Neural cell (in vitro differentiated cells): ENCODE measurements at regions not wholly inside any gene's neighbourhood (a gene's known extent, or its start where the extent isn't known, plus 50 kb on each side); places are given as distances from the start of the nearest gene placed in this dataset.

ENCODE experiments used
- H2AFZ ChIP-seq: fragments of 200-600, 300-800 bp; sonication (generic), shearing (Covaris generic); 2 replicates; pipeline ENCODE4 v1.6.0; 2014; ENCODE audit warnings: low read depth, mild to moderate bottlenecking, antibody characterized with exemption, low read length, moderate library complexity
- H3F3A ChIP-seq: fragments of 200-600 bp; shearing (Covaris generic); 2 replicates; pipeline ENCODE4 v1.6.1; 2016; ENCODE audit warnings: mild to moderate bottlenecking, moderate library complexity, mixed read lengths, antibody characterized with exemption, low read length; ENCODE audit not compliant: insufficient read depth, poor library complexity, severe bottlenecking
- H3K27ac ChIP-seq: fragments of 200-600, 300-800 bp; sonication (generic), shearing (Covaris generic); 2 replicates; pipeline ENCODE4 v1.5.1; 2014; ENCODE audit warnings: mild to moderate bottlenecking, low read length, moderate library complexity
- H3K27me3 ChIP-seq: fragments of 300-800, 200-600 bp; sonication (generic), shearing (Covaris generic); 2 replicates; pipeline ENCODE4 v1.6.0; 2014; ENCODE audit warnings: mild to moderate bottlenecking, low read depth, low read length, moderate library complexity; ENCODE audit not compliant: insufficient read depth
- H3K36me3 ChIP-seq: fragments of 300-800, 200-600 bp; sonication (generic), shearing (Covaris generic); 2 replicates; pipeline ENCODE4 v1.5.1; 2014; ENCODE audit warnings: mild to moderate bottlenecking, antibody characterized with exemption, low read length, moderate library complexity; ENCODE audit not compliant: insufficient read depth
- H3K4me2 ChIP-seq: fragments of 300-800, 200-600 bp; sonication (generic), shearing (Covaris generic); 2 replicates; pipeline ENCODE4 v1.6.0; 2014; ENCODE audit warnings: mild to moderate bottlenecking, low read length
- H3K4me3 ChIP-seq: fragments of 300-800, 200-600 bp; sonication (generic), shearing (Covaris generic); 2 replicates; pipeline ENCODE4 v1.5.1; 2014; ENCODE audit warnings: mild to moderate bottlenecking, low read length, moderate library complexity
- H3K79me2 ChIP-seq: fragments of 200-600 bp; shearing (Covaris generic); replicated peaks from 2 replicates; pipeline ENCODE4 v1.6.0; 2014; ENCODE audit warnings: mild to moderate bottlenecking, low read length, moderate library complexity; ENCODE audit not compliant: insufficient read depth
- H3K9ac ChIP-seq: fragments of 300-800, 200-600 bp; sonication (generic), shearing (Covaris generic); 2 replicates; pipeline ENCODE4 v1.6.1; 2016; ENCODE audit warnings: mild to moderate bottlenecking, low read length, mixed read lengths
- H3K9me2 ChIP-seq: fragments of 200-600 bp; shearing (Covaris generic); 2 replicates; pipeline ENCODE4 v1.6.1; 2016; ENCODE audit warnings: mild to moderate bottlenecking, low read length, mixed read lengths; ENCODE audit not compliant: insufficient read depth
- H3K9me3 ChIP-seq: fragments of 200-600, 300-800 bp; sonication (generic), shearing (Covaris generic); 2 replicates; pipeline ENCODE4 v1.6.1; 2016; ENCODE audit warnings: mild to moderate bottlenecking, mixed run types, low read length, moderate library complexity, mixed read lengths
- H4K20me1 ChIP-seq: fragments of 200-600 bp; shearing (Covaris generic); 2 replicates; pipeline ENCODE4 v1.6.1; 2016; ENCODE audit warnings: mild to moderate bottlenecking, mixed run types; ENCODE audit not compliant: insufficient read depth
- CTCF ChIP-seq: fragments of 450-650 bp; IDR thresholded peaks from 2 replicates; pipeline ENCODE4 v1.5.1; 2014; ENCODE audit warnings: antibody characterized with exemption, mild to moderate bottlenecking, moderate library complexity; ENCODE audit not compliant: poor library complexity, severe bottlenecking
- EP300 ChIP-seq: fragments of 450-650 bp; conservative IDR thresholded peaks from 2 replicates; pipeline ENCODE4 v1.6.1; 2014; ENCODE audit warnings: antibody characterized with exemption, mild to moderate bottlenecking, moderate library complexity; ENCODE audit not compliant: poor library complexity, severe bottlenecking
- EZH2 ChIP-seq: fragments of 200-600, 300-800 bp; shearing (Covaris generic), sonication (generic); IDR thresholded peaks from 2 replicates; pipeline ENCODE4 v1.6.1; 2014; ENCODE audit warnings: antibody characterized with exemption, low read length, borderline replicate concordance, mild to moderate bottlenecking; ENCODE audit not compliant: insufficient read depth, poor library complexity, severe bottlenecking
- MXI1 ChIP-seq: fragments of 450-650 bp; conservative IDR thresholded peaks from 2 replicates; pipeline ENCODE4 v1.6.1; 2014; ENCODE audit warnings: antibody characterized with exemption, mild to moderate bottlenecking; ENCODE audit not compliant: poor library complexity, severe bottlenecking
- POLR2AphosphoS5 ChIP-seq: IDR thresholded peaks from 2 replicates; pipeline ENCODE4 v1.6.1; 2012
- RAD21 ChIP-seq: fragments of 450-650 bp; conservative IDR thresholded peaks from 2 replicates; pipeline ENCODE4 v1.6.1; 2014; ENCODE audit warnings: antibody characterized with exemption, mild to moderate bottlenecking, moderate library complexity
- SMC3 ChIP-seq: fragments of 450-650 bp; conservative IDR thresholded peaks from 2 replicates; pipeline ENCODE4 v1.6.1; 2014; ENCODE audit warnings: antibody characterized with exemption, mild to moderate bottlenecking, moderate library complexity; ENCODE audit not compliant: poor library complexity
- TAF1 ChIP-seq: IDR thresholded peaks from 2 replicates; pipeline ENCODE4 v1.6.1; 2012; ENCODE audit warnings: low read depth
- TF ChIP-seq, protein P1 (sequence below): IDR thresholded peaks from 2 replicates; pipeline ENCODE4 v1.6.1; 2012; ENCODE audit warnings: borderline replicate concordance

DNA sequence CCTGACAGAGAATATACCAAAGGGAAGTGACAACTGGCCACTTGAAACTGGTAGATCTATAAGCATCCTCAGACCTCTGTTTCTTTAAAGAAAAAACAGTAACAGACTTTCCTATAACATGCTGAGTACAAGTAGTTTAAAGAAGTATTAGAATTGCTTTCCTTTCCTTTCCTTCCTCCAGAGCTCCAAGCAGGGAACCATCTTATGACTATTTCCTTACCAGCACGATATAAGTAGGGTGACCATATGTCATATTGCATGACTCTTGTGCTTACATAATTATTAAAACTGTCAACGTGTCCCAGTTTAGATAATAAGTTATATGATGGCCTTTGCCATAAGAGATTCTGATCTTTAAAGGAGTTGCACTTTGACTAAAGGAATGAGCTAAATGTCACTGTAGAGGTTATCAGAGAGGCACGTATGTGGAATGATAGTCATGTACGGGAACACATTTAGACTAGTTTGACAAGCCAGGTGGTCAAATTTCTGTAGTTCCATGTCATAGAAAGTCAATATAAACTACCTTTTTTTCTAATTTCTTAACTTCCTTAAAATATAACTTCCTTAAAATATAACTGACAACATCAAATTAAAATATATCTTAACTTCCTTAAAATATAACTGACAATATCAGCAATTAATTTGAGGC is 212.7 kb upstream of the CD180 start:
- Histone ChIP-seq H3K79me2 (no peaks in the 10 kb centered on the region), H3K9me2 (no peaks in the 10 kb centered on the region), H3K36me3 (no peaks in the 10 kb centered on the region), H3K4me3 (no peak overlapping the region), H3K4me2 (no peak overlapping the region), H4K20me1 (no peaks in the 10 kb centered on the region), H3K27me3 (no peaks in the 10 kb centered on the region), H3K9ac (no peak overlapping the region), H3K27ac (no peak overlapping the region), H3K9me3 (no peaks in the 10 kb centered on the region), H2AFZ (no peak overlapping the region), H3F3A (no peaks in the 10 kb centered on the region)
- TF ChIP-seq POLR2AphosphoS5 (no peak), MXI1 (no peak), EZH2 (no peak), RAD21 (no peak), SMC3 (no peak), TAF1 (no peak), CTCF (no peak), EP300 (no peak)
- TF ChIP-seq, protein P1, sequence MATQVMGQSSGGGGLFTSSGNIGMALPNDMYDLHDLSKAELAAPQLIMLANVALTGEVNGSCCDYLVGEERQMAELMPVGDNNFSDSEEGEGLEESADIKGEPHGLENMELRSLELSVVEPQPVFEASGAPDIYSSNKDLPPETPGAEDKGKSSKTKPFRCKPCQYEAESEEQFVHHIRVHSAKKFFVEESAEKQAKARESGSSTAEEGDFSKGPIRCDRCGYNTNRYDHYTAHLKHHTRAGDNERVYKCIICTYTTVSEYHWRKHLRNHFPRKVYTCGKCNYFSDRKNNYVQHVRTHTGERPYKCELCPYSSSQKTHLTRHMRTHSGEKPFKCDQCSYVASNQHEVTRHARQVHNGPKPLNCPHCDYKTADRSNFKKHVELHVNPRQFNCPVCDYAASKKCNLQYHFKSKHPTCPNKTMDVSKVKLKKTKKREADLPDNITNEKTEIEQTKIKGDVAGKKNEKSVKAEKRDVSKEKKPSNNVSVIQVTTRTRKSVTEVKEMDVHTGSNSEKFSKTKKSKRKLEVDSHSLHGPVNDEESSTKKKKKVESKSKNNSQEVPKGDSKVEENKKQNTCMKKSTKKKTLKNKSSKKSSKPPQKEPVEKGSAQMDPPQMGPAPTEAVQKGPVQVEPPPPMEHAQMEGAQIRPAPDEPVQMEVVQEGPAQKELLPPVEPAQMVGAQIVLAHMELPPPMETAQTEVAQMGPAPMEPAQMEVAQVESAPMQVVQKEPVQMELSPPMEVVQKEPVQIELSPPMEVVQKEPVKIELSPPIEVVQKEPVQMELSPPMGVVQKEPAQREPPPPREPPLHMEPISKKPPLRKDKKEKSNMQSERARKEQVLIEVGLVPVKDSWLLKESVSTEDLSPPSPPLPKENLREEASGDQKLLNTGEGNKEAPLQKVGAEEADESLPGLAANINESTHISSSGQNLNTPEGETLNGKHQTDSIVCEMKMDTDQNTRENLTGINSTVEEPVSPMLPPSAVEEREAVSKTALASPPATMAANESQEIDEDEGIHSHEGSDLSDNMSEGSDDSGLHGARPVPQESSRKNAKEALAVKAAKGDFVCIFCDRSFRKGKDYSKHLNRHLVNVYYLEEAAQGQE: no peak

- no peak for TF ChIP-seq TAF1
- no peak for TF ChIP-seq POLR2AphosphoS5
- TF ChIP-seq EP300: no peak
- no peak for TF ChIP-seq MXI1
- no peak for TF ChIP-seq RAD21
- TF ChIP-seq, protein P1: no peak
- TF ChIP-seq EZH2: no peak
- no peak for TF ChIP-seq CTCF
- TF ChIP-seq SMC3: no peak
- Histone ChIP-seq H3K27ac (no peak overlapping the region), H2AFZ (no peak overlapping the region), H3K4me2 (no peak overlapping the region), H3K9me2 (no peaks in the 10 kb centered on the region), H3F3A (no peaks in the 10 kb centered on the region), H3K79me2 (no peaks in the 10 kb centered on the region), H3K36me3 (no peaks in the 10 kb centered on the region), H3K9me3 (no peaks in the 10 kb centered on the region), H3K4me3 (no peak overlapping the region), H4K20me1 (no peaks in the 10 kb centered on the region), H3K9ac (no peak overlapping the region), H3K27me3 (no peaks in the 10 kb centered on the region)
Measured at GRCh38 chr5:67407979-67408378, 211.4 kb upstream of the CD180 start.
